Activated CD4-positive, alpha-beta T cell treated with anti-CD3 and anti-CD28 coated beads, Interleukin-2, amount 50 U/mL, for 4 hours (primary cell): ENCODE measurements at regions not wholly inside any gene's neighbourhood (a gene's known extent, or its start where the extent isn't known, plus 50 kb on each side); places are given as distances from the start of the nearest gene placed in this dataset.
"Not testable (repeated sequence)": the region's sequence is repeated elsewhere in the genome, so short reads cannot be mapped to it uniquely, and the experiment has no call there.

Experiments used
- DNase-seq, 2 experiments: peaks; one replicate each; pipeline ENCODE4 v3.0.0-alpha.2; 2020

DNA sequence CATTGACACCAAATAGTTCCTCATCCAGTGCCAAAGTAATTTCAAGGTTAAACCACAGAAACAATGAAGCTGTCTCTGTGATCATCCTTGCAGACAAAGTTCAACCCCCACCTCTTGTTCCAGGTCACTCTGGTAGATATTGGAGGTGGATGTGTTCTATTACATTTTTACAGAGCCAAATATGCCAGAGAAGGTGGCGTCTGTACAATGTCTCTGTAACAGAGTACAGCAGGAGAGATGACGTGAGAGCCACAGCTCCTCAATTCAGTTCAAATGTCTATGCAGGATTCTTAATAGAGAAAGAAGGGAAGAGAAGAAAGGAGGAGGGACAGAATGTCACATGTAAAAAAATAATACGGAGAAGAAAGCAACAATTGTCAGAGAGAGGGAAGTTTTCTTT lies 268.3 kb upstream of the OR4E1 start:
- DNase-seq, result no peak

DNA sequence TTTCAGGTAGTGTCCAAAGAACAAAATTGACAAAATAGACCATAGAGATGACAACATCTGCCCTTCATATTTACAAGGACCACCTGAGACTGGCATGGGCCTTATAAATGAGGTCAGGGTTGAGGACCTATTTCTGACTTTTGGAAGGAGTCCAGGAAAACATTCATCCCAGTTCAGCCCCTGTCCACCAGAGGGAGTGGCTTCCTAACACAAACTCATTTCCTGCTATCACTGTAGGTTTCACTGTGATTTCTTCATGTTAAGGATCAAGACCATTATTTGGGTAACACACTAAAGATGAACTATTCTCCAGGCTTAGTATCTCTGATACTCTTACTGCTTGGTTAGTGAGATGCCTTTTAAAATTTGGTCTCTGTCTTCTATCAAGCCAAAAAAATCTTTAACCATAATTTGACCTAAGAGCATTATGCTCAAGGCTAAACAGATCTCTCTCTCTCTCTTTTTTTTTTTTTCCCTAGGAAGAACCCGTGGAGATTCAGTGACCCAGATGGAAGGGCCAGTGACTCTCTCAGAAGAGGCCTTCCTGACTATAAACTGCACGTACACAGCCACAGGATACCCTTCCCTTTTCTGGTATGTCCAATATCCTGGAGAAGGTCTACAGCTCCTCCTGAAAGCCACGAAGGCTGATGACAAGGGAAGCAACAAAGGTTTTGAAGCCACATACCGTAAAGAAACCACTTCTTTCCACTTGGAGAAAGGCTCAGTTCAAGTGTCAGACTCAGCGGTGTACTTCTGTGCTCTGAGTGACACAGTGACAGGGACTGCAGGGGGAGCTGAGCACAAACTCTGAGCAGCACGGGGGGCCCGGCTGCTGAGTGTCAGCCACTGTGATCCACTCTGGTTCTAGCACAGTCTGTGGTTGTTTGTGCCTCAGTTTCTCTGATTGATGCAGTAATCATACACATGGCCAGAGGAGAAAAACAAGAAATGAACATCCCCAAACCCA lies 267.6 kb upstream of the OR4E1 start:
- peak; percentile 13 to 18 for DNase-seq

GRCh38 chr14:21939836-21940235 lies 266.2 kb upstream of the OR4E1 start:
- no peak for DNase-seq

DNA sequence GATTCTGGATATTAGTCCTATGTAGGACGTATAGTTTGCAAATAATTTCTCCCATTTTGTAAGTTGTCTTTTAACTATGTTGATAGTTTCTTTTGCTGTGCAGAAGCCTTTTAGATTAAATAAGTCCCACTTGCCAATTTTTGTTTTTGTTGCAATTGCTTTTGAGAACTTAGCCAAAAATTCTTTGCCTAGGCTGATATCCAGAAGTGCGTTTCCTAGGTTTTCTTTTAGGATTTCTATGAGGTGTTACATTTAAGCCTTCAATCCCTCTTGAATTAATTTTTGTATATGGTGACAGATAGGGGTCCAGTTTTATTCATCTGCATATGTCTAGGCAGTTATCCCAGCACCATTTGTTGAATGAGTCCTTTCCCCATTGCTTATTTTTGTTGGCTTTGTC lies 264.4 kb upstream of the OR4E1 start:
- no peak for DNase-seq

DNA sequence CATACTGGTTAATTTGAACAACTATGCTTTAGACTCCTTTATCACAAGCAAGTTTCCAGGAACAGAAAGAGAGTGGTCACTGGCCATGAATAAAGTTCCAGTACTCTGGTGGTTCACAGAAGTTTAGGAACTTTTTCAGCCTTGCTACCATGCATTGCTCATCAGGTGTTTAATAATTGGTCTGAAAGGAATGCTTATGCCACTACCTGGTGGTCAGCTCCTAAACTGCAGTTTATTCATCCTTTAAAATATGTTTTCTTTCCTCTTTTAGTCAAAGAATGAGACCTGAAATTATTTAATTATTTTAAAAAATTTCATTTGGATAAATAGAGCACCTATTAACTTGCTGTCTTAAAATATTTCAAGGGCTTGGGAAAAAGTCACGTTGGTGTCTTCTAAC lies 260.1 kb upstream of the OR4E1 start:
- no peak for DNase-seq

GRCh38 chr14:21924479-21924878 lies 250.9 kb upstream of the OR4E1 start:
- DNase-seq, result peak; percentile 29 to 47

GRCh38 chr14:21923820-21924219 lies 250.2 kb upstream of the OR4E1 start:
- peak; percentile 11 to 20 for DNase-seq

- DNase-seq, result no peak
Measured at GRCh38 chr14:21921453-21921852, 247.8 kb upstream of the OR4E1 start.

- peak; percentile 35 to 48 for DNase-seq
Measured at GRCh38 chr14:21917699-21918436, 244.2 kb upstream of the OR4E1 start.

DNA sequence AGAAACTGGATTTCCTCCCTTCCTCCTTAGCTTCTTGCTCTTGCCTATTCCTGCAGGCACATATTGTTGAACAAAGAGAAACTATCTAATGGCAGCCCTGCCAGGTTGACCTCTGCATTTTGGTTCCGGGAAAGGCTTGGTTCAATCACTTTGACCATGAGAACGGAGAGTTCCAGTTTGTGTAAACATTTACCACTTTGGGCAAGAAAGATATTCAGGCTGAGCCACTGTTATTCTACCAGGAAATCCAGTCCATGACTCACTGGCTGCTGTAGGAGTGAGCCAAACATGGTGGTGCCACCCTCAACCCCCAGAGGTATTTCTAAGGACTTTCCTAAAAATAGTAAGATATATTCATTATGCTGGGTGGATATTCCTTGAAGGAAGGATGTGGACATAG lies 242.2 kb upstream of the OR4E1 start:
- DNase-seq, result no peak

GRCh38 chr14:21913759-21914158 lies 240.1 kb upstream of the OR4E1 start:
- DNase-seq, result peak; percentile 71 to 76

DNA sequence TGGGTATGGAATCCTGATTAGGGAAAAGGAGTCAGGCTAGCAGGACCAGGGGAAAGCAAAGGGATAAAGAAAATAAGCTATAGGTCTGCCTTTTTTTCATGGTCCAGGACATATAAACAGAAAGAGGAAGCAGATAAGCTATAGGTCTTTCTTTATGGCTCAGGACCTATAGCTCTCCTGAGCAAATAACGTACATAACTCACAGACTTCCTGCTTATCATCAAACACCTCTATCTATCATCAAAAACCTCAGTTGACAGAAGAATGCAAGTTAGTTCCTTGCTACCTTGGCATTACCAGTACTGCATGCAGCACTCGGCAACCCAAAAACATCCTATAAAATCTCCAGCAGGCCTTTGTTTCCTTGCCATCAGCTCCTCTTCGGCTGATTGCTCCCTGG lies 238.7 kb upstream of the OR4E1 start:
- no peak for DNase-seq

- DNase-seq, result no peak
Measured at GRCh38 chr14:21911877-21912276, 238.3 kb upstream of the OR4E1 start.

- no peak for DNase-seq
Measured at GRCh38 chr14:21910260-21910659, 236.6 kb upstream of the OR4E1 start.

- DNase-seq, result peak; percentile 22 to 35
Measured at GRCh38 chr14:21902561-21903181, 229.1 kb upstream of the OR4E1 start.

DNA sequence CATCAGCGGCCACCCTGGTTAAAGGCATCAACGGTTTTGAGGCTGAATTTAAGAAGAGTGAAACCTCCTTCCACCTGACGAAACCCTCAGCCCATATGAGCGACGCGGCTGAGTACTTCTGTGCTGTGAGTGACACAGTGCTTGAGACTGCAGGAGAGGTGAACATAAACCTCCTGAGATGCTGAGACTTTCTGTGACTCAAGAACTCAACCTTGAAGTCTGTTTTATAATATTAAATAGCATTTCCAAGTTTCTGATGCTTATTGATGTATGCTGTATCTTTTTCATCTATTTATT lies 221.2 kb upstream of the OR4E1 start:
- DNase-seq, result not testable (repeated sequence)

DNA sequence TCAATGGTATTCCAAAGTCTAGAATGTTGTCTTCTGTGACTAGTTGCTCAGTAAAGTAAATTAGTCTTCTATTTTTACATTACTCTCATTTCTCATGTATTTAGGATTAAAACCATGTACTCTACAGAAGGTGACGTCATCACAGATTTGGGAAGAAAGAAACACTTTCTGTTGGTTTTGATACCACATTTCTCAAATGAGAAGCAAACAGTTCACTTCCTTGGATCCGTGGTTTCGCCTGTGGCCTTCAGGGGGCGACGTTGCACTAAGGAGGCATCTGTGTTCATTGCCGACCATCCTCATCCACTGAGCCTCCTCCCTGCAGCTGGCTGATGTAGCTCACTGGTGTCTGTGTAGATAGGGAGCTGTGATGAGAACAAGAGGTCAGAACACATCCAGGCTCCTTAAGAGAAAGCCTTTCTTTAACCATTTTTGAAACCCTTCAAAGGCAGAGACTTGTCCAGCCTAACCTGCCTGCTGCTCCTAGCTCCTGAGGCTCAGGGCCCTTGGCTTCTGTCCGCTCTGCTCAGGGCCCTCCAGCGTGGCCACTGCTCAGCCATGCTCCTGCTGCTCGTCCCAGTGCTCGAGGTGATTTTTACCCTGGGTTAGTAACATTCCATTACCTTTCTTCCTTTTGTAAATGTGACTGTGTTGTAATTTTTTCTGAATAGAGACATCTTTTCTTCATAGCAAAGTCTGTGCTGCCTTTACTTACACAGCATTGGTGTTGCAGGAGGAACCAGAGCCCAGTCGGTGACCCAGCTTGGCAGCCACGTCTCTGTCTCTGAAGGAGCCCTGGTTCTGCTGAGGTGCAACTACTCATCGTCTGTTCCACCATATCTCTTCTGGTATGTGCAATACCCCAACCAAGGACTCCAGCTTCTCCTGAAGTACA lies 220.6 kb upstream of the OR4E1 start:
- DNase-seq, result peak; percentile 39 to 48

DNA sequence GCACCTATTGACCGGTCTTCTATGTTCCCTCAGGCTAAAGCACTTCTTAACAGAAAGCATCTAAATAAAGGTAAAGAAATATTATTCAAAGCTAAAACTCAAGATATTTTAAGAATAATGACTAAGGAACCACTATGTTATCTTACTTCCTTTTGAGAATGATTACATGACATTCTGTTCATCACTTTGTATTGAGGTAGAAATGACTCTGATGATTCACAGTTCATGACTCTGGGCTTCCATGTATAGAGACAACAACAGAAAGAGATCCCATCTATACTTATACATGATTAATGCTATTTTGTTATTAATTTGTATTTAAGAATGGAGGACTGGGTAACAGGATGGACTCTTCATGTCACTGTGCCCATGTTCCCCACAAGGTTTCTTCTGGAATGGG lies 218.3 kb upstream of the OR4E1 start:
- no peak for DNase-seq

- DNase-seq, result no peak
Measured at GRCh38 chr14:21884995-21885394, 211.4 kb upstream of the OR4E1 start.

DNA sequence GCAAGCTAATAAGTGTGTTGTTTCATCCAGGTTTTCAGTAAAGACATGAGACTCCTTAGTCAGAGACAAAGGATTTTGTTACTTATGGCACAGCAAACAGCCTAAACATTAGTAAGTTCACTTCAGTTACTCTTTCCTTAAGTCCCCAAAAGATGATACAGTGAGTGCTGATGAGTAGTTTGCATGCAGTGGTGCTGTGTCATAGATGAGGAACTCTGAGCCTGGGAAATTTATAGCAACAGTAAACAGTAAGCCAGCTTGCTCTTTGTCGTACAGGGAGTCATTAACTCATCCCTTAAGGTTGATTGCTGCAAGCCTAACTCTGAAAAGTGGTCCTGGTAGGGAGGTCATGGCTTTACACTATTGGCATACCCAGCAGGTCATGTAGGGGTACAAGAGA lies 208.6 kb upstream of the OR4E1 start:
- DNase-seq, result no peak

DNA sequence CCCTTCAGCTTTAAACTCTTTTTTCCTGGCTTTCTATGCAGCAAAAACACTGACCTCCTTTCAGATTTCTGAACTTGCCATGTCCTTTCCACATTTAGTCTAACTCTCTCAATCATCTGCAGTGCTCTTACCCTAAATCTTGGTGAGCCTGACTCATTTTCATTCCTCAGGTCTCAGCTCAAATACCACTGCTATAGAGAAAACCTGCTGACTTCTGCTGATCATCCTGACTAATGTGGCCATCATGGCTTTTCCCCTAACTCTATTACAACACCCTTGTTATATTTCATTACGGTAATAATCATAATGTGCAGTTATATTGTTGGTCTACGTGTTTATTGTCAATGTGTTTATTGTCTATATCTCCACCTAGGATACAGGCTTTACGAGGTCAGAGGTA lies 207.3 kb upstream of the OR4E1 start:
- no peak for DNase-seq

DNA sequence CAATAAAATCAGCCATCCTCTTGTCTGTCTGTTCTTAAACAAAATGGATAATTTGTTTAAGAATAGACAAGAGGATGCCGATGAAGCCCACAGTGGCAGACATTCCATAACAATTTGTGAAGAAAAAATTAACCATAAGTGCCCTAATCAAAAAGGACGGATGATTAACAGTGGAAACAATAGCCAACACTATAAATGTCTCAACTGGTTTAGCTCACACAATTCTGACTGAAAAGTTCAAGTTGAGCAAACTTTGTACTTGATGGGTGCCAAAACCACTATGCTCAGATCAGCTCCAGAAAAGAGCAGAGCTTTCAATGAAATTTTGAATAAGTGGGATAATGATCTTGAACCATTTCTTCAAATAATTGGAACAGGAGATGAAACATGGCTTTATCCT lies 202.2 kb upstream of the OR4E1 start:
- DNase-seq, result no peak

- no peak for DNase-seq
Measured at GRCh38 chr14:21874946-21875345, 201.3 kb upstream of the OR4E1 start.
